ENCODE measurements at regions not wholly inside any gene's neighbourhood (a gene's known extent, or its start where the extent isn't known, plus 50 kb on each side); places are given as distances from the start of the nearest gene placed in this dataset.

- Mint-ChIP-seq H3K36me3 (ENCODE audit: unreplicated experiment) (no peaks in the 10 kb centered on the region), H3K27ac (ENCODE audit: unreplicated experiment) (no peak overlapping the region), H3K4me1 (ENCODE audit: unreplicated experiment) (no peaks in the 10 kb centered on the region), H3K4me3 (ENCODE audit: unreplicated experiment) (no peak overlapping the region), H3K27me3 (ENCODE audit: unreplicated experiment) (peaks cover 32% of the 10 kb centered on the region), H3K9me3 (ENCODE audit: unreplicated experiment) (no peaks in the 10 kb centered on the region)
- TF ChIP-seq CTCF (IDR thresholded peaks at IDR 0.05), result no peak
- DNase-seq (ENCODE audit: extremely low spot score, unreplicated experiment), result no peak
Measured at GRCh38 chr3:10566451-10566850, 61.1 kb upstream of the ATP2B2 start.

GRCh38 chr3:10568549-10568948 lies 63.2 kb upstream of the ATP2B2 start:
- no peak for TF ChIP-seq CTCF (IDR thresholded peaks at IDR 0.05)
- DNase-seq (ENCODE audit: extremely low spot score, unreplicated experiment), result no peak
- no peaks in the 10 kb centered on the region for H3K36me3 Mint-ChIP-seq (ENCODE audit: unreplicated experiment)
- H3K4me3 Mint-ChIP-seq (ENCODE audit: unreplicated experiment), result no peak overlapping the region
- no peaks in the 10 kb centered on the region for H3K4me1 Mint-ChIP-seq (ENCODE audit: unreplicated experiment)
- H3K9me3 Mint-ChIP-seq (ENCODE audit: unreplicated experiment), result no peaks in the 10 kb centered on the region
- H3K27ac Mint-ChIP-seq (ENCODE audit: unreplicated experiment), result no peak overlapping the region
- H3K27me3 Mint-ChIP-seq (ENCODE audit: unreplicated experiment), result peaks cover 38% of the 10 kb centered on the region

GRCh38 chr3:10570196-10570946 lies 65.0 kb upstream of the ATP2B2 start:
- no peak overlapping the region for H3K27ac Mint-ChIP-seq (ENCODE audit: unreplicated experiment)
- no peaks in the 10 kb centered on the region for H3K4me1 Mint-ChIP-seq (ENCODE audit: unreplicated experiment)
- H3K4me3 Mint-ChIP-seq (ENCODE audit: unreplicated experiment), result no peak overlapping the region
- DNase-seq (ENCODE audit: extremely low spot score, unreplicated experiment), result no peak
- no peaks in the 10 kb centered on the region for H3K36me3 Mint-ChIP-seq (ENCODE audit: unreplicated experiment)
- no peak for TF ChIP-seq CTCF (IDR thresholded peaks at IDR 0.05)
- H3K9me3 Mint-ChIP-seq (ENCODE audit: unreplicated experiment), result no peaks in the 10 kb centered on the region
- H3K27me3 Mint-ChIP-seq (ENCODE audit: unreplicated experiment), result peaks cover 37% of the 10 kb centered on the region

GRCh38 chr3:10574101-10574620 lies 68.8 kb upstream of the ATP2B2 start:
- H3K27ac Mint-ChIP-seq (ENCODE audit: unreplicated experiment), result no peak overlapping the region
- TF ChIP-seq CTCF (IDR thresholded peaks at IDR 0.05), result no peak

GRCh38 chr3:10575601-10576160 lies 70.3 kb upstream of the ATP2B2 start:
- no peak overlapping the region for H3K4me3 Mint-ChIP-seq (ENCODE audit: unreplicated experiment)
- no peaks in the 10 kb centered on the region for H3K36me3 Mint-ChIP-seq (ENCODE audit: unreplicated experiment)
- no peaks in the 10 kb centered on the region for H3K9me3 Mint-ChIP-seq (ENCODE audit: unreplicated experiment)
- TF ChIP-seq CTCF (IDR thresholded peaks at IDR 0.05), result no peak
- peaks cover 25% of the 10 kb centered on the region for H3K27me3 Mint-ChIP-seq (ENCODE audit: unreplicated experiment)
- H3K27ac Mint-ChIP-seq (ENCODE audit: unreplicated experiment), result no peak overlapping the region
- no peak for DNase-seq (ENCODE audit: extremely low spot score, unreplicated experiment)
- H3K4me1 Mint-ChIP-seq (ENCODE audit: unreplicated experiment), result no peaks in the 10 kb centered on the region

More at GRCh38 chr3:10574101-10574620, 68.8 kb upstream of the ATP2B2 start:
- no peaks in the 10 kb centered on the region for H3K9me3 Mint-ChIP-seq (ENCODE audit: unreplicated experiment)
- H3K4me3 Mint-ChIP-seq (ENCODE audit: unreplicated experiment), result no peak overlapping the region
- H3K27me3 Mint-ChIP-seq (ENCODE audit: unreplicated experiment), result peaks cover 26% of the 10 kb centered on the region
- DNase-seq (ENCODE audit: extremely low spot score, unreplicated experiment), result no peak
- H3K4me1 Mint-ChIP-seq (ENCODE audit: unreplicated experiment), result no peaks in the 10 kb centered on the region
- no peaks in the 10 kb centered on the region for H3K36me3 Mint-ChIP-seq (ENCODE audit: unreplicated experiment)

Measured in osteocyte (in vitro differentiated cells).